Germinal center (tissue), 1 donor: ENCODE measurements at regions not wholly inside any gene's neighbourhood (a gene's known extent, or its start where the extent isn't known, plus 50 kb on each side); places are given as distances from the start of the nearest gene placed in this dataset.
"Not testable (repeated sequence)": the region's sequence is repeated elsewhere in the genome, so short reads cannot be mapped to it uniquely, and the experiment has no call there.

Experiments used
- DNase-seq: peaks from one replicate; pipeline ENCODE4 v3.0.0; 2012; ENCODE audit warnings: mixed read lengths, low spot score

DNA sequence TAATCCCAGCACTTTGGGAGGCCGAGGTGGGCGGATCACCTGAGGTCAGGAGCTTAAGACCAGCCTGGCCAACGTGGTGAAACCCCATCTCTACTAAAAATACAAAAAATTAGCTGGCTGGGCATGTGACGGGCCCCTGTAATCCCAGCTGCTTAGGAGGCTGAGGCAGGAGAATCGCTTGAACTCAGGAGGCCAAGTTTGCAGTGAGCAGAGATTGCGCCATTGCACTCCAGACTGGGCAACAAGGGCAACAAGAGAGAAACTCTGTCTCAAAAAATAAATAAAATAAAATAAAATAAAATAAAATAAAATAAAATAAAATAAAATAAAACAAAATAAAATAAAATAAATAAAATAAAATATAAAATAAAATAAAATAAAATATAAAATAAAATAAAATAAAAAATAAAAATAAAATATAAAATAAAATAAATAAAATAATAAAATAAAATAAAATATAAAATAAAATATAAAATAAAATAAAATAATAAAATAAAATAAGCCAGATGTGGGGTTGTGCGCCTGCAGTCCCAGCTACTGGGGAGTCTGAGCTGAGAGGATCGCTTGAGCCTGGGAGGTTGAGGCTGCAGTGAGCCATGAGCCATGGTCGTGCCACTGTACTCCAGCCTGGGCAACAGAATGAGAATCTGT is 49.8 kb upstream of the ITGB1 start:
- not testable (repeated sequence) for DNase-seq
